HCT116 (cell line): ENCODE measurements at regions not wholly inside any gene's neighbourhood (a gene's known extent, or its start where the extent isn't known, plus 50 kb on each side); places are given as distances from the start of the nearest gene placed in this dataset.

ENCODE experiments used
- ATAC-seq: fragments of 200-7000 bp; cut with Tn5 transposase; 2 replicates; pipeline ENCODE4 v1.9.1; 2020; ENCODE audit warnings: mild to moderate bottlenecking, moderate library complexity
- BruUV-seq: library from RNA; stranded (reverse); fragments of 400-500 nt; replicated peaks from 2 replicates; lab custom pipeline; 2021; lab: Mats Ljungman, UMichigan
- CTCF ChIA-PET: fragments of 300-600 bp; sonication (Branson Sonifier 250); formaldehyde crosslinking; loops from one replicate; lab custom pipeline; 2021; ENCODE audit warnings: antibody characterized with exemption; lab: Charles Lee
- POLR2A ChIA-PET: fragments of 300-600, 350-600 bp; sonication (Branson Sonifier 250); formaldehyde crosslinking; loops from one replicate; lab custom pipeline; 2021; ENCODE audit warnings: antibody characterized with exemption; lab: Charles Lee
- RAD21 ChIA-PET, 2 experiments: fragments of 300-600 bp; sonication (Branson Sonifier 250); formaldehyde crosslinking; loops; one replicate each; lab custom pipeline; 2023; ENCODE audit warnings: low total read pairs in 2 of 2; ENCODE audit not compliant: uncharacterized antibody in 2 of 2, unreplicated experiment in 2 of 2, low non-redundant PET in 1 of 2; lab: Charles Lee
- DNase-seq: peaks from one replicate; pipeline ENCODE4 v3.0.0-alpha.2; 2010; ENCODE audit warnings: low read depth, low spot score
- H2AFZ ChIP-seq: fragments of 200-600 bp; shearing (Covaris generic), sonication (generic); 2 replicates; pipeline ENCODE4 v1.6.1; 2017; ENCODE audit warnings: low read depth, mixed run types, mixed read lengths, antibody characterized with exemption, low read length; ENCODE audit not compliant: poor library complexity, severe bottlenecking
- H3K27ac ChIP-seq: 2 replicates; pipeline ENCODE4 v1.5.1; 2012; ENCODE audit warnings: low read depth, low read length
- H3K27me3 ChIP-seq: fragments of 200-600 bp; sonication (generic); 2 replicates; pipeline ENCODE4 v1.6.1; 2016; ENCODE audit warnings: mixed run types, low read length, mixed read lengths; ENCODE audit not compliant: insufficient read depth
- H3K36me3 ChIP-seq, 2 experiments: fragments of 200-500 bp in 1 of 2; fragments of 200-600 bp in 1 of 2; sonication (Bioruptor generic) in 1 of 2; sonication (generic) in 1 of 2; 2 replicates each; pipeline versions ENCODE4 v1.5.1 to v1.6.1; 2014 to 2016; ENCODE audit warnings: low read length in 2 of 2, inconsistent platforms in 1 of 2, mixed read lengths in 1 of 2, mixed run types in 1 of 2; ENCODE audit not compliant: insufficient read depth in 2 of 2, control insufficient read depth in 1 of 2
- H3K4me1 ChIP-seq, 2 experiments: fragments of 200-600 bp in 1 of 2; sonication (generic) in 1 of 2; 2 replicates each; pipeline versions ENCODE4 v1.5.1 to v1.6.1; 2012 to 2017; ENCODE audit warnings: low read length in 2 of 2, inconsistent platforms in 1 of 2, mild to moderate bottlenecking in 1 of 2, mixed read lengths in 1 of 2, mixed run types in 1 of 2, moderate library complexity in 1 of 2; ENCODE audit not compliant: insufficient read depth in 2 of 2, control insufficient read depth in 1 of 2
- H3K4me2 ChIP-seq: fragments of 200-600 bp; sonication (generic); 2 replicates; pipeline ENCODE4 v1.6.1; 2017; ENCODE audit warnings: mixed run types, low read length, mixed read lengths
- H3K4me3 ChIP-seq, 2 experiments: fragments of 200-600 bp in 1 of 2; sonication (generic) in 1 of 2; replicated peaks in 1 of 2; 2 replicates each; pipeline ENCODE4 v1.5.1; 2011 to 2016; ENCODE audit warnings: low read length in 2 of 2, control low read depth in 1 of 2, low read depth in 1 of 2, mild to moderate bottlenecking in 1 of 2, mixed read lengths in 1 of 2, mixed run types in 1 of 2
- H3K79me2 ChIP-seq: fragments of 200-600 bp; sonication (generic); 2 replicates; pipeline ENCODE4 v1.6.1; 2017; ENCODE audit warnings: mild to moderate bottlenecking, mixed run types, low read length, moderate library complexity, mixed read lengths; ENCODE audit not compliant: insufficient read depth
- H3K9ac ChIP-seq: fragments of 200-600 bp; sonication (generic); 2 replicates; pipeline ENCODE4 v1.6.1; 2016; ENCODE audit warnings: low read length, mixed read lengths
- H3K9me2 ChIP-seq: fragments of 200-600 bp; sonication (generic), shearing (Covaris generic); 2 replicates; pipeline ENCODE4 v1.6.1; 2017; ENCODE audit warnings: mixed run types, mild to moderate bottlenecking, moderate library complexity; ENCODE audit not compliant: insufficient read depth
- H3K9me3 ChIP-seq, 2 experiments: fragments of 200-500 bp in 1 of 2; fragments of 200-600 bp in 1 of 2; sonication (Bioruptor generic) in 1 of 2; sonication (generic) in 1 of 2; 2 replicates each; pipeline ENCODE4 v1.6.1; 2014 to 2017; ENCODE audit warnings: low read length in 2 of 2, mixed read lengths in 2 of 2, inconsistent platforms in 1 of 2, low read depth in 1 of 2, mild to moderate bottlenecking in 1 of 2, mixed run types in 1 of 2, moderate library complexity in 1 of 2; ENCODE audit not compliant: control insufficient read depth in 1 of 2, insufficient read depth in 1 of 2
- H4K20me1 ChIP-seq: fragments of 200-600 bp; sonication (generic), shearing (Covaris generic); 2 replicates; pipeline ENCODE4 v1.6.1; 2017; ENCODE audit warnings: mixed run types, mild to moderate bottlenecking, moderate library complexity; ENCODE audit not compliant: insufficient read depth
- CEBPB ChIP-seq: IDR thresholded peaks from 2 replicates; pipeline ENCODE4 v1.6.1; 2012; ENCODE audit warnings: low read depth
- CTCF ChIP-seq, 3 experiments: fragments of 200-600 bp in 1 of 3; sonication (generic) in 1 of 3; IDR thresholded peaks in 2 of 3; conservative IDR thresholded peaks in 1 of 3; 2 replicates each; pipeline ENCODE4 v1.5.1; 2012 to 2017; ENCODE audit warnings: low read depth in 2 of 3, low read length in 2 of 3, antibody characterized with exemption in 1 of 3, borderline replicate concordance in 1 of 3, control low read depth in 1 of 3, mild to moderate bottlenecking in 1 of 3, mixed read lengths in 1 of 3, mixed run types in 1 of 3, moderate library complexity in 1 of 3; ENCODE audit not compliant: insufficient read depth in 1 of 3
- EGR1 ChIP-seq: IDR thresholded peaks from 2 replicates; pipeline ENCODE4 v1.6.1; 2012; ENCODE audit warnings: low read depth
- EZH2phosphoT487 ChIP-seq: fragments of 200-600 bp; IDR thresholded peaks from 2 replicates; pipeline ENCODE4 v1.6.1; 2018; ENCODE audit warnings: antibody characterized with exemption, borderline replicate concordance
- FOSL1 ChIP-seq: IDR thresholded peaks from 2 replicates; pipeline ENCODE4 v1.6.1; 2012; ENCODE audit warnings: low read depth
- JUND ChIP-seq: IDR thresholded peaks from 2 replicates; pipeline ENCODE4 v1.6.1; 2012
- MAX ChIP-seq: IDR thresholded peaks from 2 replicates; pipeline ENCODE4 v1.6.1; 2012
- REST ChIP-seq: IDR thresholded peaks from 2 replicates; pipeline ENCODE4 v1.6.1; 2012; ENCODE audit warnings: low read depth
- SP1 ChIP-seq: IDR thresholded peaks from 2 replicates; pipeline ENCODE4 v1.6.1; 2012; ENCODE audit warnings: low read depth
- SRF ChIP-seq: IDR thresholded peaks from 2 replicates; pipeline ENCODE4 v1.6.1; 2012; ENCODE audit warnings: low read depth
- ZBTB33 ChIP-seq: IDR thresholded peaks from 2 replicates; pipeline ENCODE4 v1.6.1; 2011; ENCODE audit warnings: mild to moderate bottlenecking, low read length, moderate library complexity; ENCODE audit not compliant: insufficient replicate concordance; ENCODE audit errors: extremely low read depth
- ZFX ChIP-seq: fragments of 450-650 bp; IDR thresholded peaks from 2 replicates; pipeline ENCODE4 v1.6.1; 2017
- ZNF274 ChIP-seq: fragments of 200-500 bp; sonication (Bioruptor generic); IDR thresholded peaks from 2 replicates; pipeline ENCODE4 v1.6.1; 2014; ENCODE audit warnings: mild to moderate bottlenecking, low read depth, low read length, inconsistent platforms
- intact Hi-C: fragments of 100-400 bp; cut with micrococcal nuclease; formaldehyde crosslinking; loops from 2 replicates; pipeline ENCODE4 v1.10.0; 2022

GRCh38 chr3:24845524-24846155, 351.0 kb upstream of the THRB start:
- Histone ChIP-seq H3K4me2 (no peak overlapping the region), H2AFZ (no peak overlapping the region), H3K36me3 (no peaks in the 10 kb centered on the region), H3K9me3 (no peaks in the 10 kb centered on the region), H3K27ac (no peak overlapping the region), H3K9me2 (no peaks in the 10 kb centered on the region), H3K4me1 (no peaks in the 10 kb centered on the region), H3K79me2 (no peaks in the 10 kb centered on the region), H3K27me3 (no peaks in the 10 kb centered on the region; the same call in 1 of the 2 replicates), H3K9ac (no peak overlapping the region)
- RAD21 ChIA-PET: no interaction called here
- DNase-seq (no peak), ATAC-seq (no peak)
- intact Hi-C loops: no loop called here
- POLR2A ChIA-PET: no interaction called here
- TF ChIP-seq SP1 (no peak), CTCF (IDR thresholded peaks at IDR 0.05 in 2 of 3, conservative IDR thresholded peaks at IDR 0.05 in 1 of 3; ENCODE audit: borderline replicate concordance in 1 of 3, insufficient read depth in 1 of 3, low read depth in 2 of 3, low read length in 2 of 3) (no peak), CEBPB (no peak), EGR1 (no peak), SRF (no peak), FOSL1 (no peak), ZBTB33 (no peak), EZH2phosphoT487 (no peak), JUND (no peak), ZFX (no peak), MAX (no peak), REST (no peak), ZNF274 (no peak)
- TF ChIP-seq, all 23 proteins: peak for 0
- CTCF ChIA-PET: no interaction called here
- BruUV-seq: no TSS peak
- Histone ChIP-seq H4K20me1 (no peaks in the 10 kb centered on the region), H3K4me3 (no peak overlapping the region)
